GM18519 (cell line): ENCODE measurements at regions not wholly inside any gene's neighbourhood (a gene's known extent, or its start where the extent isn't known, plus 50 kb on each side); places are given as distances from the start of the nearest gene placed in this dataset.

Experiments used
- ATAC-seq: cut with Tn5 transposase; IDR thresholded peaks from one replicate; pipeline ENCODE4 v1.9.1; 2021; ENCODE audit warnings: mild to moderate bottlenecking, moderate library complexity; ENCODE audit not compliant: unreplicated experiment, low FRiP score

DNA sequence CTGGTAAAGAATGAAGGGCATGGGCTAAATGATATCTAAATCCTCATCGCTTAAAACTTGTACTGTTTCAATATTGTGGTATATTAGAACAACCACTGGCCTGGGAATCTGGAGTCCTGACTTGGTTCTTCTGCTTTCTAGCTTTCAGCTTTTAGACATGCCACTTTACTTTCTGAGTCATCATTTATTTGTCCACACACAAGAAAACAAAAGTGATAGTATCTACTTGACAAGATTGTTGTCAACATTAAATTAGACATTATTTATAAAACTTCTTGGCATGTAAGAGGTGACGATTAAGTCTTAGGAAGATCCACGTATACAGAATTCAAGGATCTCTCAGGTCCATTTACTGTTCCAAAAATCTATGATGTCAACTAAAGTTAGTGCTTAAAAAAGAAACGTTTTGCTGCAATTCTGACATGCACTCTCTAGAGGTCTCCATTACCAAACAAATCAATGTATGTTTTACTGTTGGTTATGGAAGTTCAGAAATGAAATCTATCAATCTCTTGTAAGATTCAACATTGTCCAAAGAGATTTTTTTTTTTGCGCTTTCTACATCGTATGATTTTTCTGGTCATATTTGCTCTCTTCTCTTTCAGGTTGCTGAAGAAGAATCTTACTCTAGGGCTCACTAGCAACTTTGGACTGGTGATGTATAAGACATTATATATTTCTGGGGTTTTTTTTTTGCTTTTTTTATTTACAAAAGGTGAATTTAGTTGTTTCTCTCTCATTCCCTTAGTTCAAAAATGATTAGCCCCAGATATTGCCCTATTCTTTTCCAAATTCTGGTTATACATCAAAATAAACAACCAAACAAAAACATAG lies 53.6 kb upstream of the DYNC1I1 start:
- ATAC-seq = no peak

GRCh38 chr7:95716357-95717122 lies 55.8 kb upstream of the DYNC1I1 start:
- no peak for ATAC-seq

- ATAC-seq = peak; percentile 75
These were observed 57.1 kb upstream of the DYNC1I1 start for GRCh38 chr7:95715274-95715673.

GRCh38 chr7:95710711-95711110 lies 61.6 kb upstream of the DYNC1I1 start:
- no peak for ATAC-seq

DNA sequence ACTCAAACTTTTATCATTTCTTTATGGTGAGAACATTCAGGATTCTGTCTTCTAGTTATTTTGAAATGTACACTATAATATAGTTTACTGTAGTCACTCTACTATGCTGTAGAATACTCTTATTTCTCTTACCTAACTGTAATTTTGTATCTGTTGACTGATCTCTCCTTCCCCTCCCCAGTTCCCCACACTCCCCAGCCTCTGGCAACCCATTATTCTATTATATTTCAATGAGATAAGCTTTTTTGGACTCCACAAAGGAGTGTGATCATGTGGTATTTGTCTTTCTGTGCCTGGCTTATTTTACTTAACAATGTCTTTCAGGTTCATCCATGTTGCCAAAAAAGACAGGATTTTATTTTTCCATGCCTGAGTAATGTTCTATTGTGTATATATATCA lies 71.4 kb upstream of the DYNC1I1 start:
- no peak for ATAC-seq

GRCh38 chr7:95694334-95694733 lies 78.0 kb upstream of the DYNC1I1 start:
- ATAC-seq = no peak

- ATAC-seq = no peak
These were observed 78.6 kb upstream of the DYNC1I1 start for GRCh38 chr7:95693551-95694333.

- ATAC-seq = no peak
These were observed 80.9 kb upstream of the DYNC1I1 start for GRCh38 chr7:95691464-95691863.

GRCh38 chr7:95690367-95690947 lies 81.9 kb upstream of the DYNC1I1 start:
- ATAC-seq = peak; percentile 70

GRCh38 chr7:95688931-95689495 lies 83.3 kb upstream of the DYNC1I1 start:
- ATAC-seq = no peak

DNA sequence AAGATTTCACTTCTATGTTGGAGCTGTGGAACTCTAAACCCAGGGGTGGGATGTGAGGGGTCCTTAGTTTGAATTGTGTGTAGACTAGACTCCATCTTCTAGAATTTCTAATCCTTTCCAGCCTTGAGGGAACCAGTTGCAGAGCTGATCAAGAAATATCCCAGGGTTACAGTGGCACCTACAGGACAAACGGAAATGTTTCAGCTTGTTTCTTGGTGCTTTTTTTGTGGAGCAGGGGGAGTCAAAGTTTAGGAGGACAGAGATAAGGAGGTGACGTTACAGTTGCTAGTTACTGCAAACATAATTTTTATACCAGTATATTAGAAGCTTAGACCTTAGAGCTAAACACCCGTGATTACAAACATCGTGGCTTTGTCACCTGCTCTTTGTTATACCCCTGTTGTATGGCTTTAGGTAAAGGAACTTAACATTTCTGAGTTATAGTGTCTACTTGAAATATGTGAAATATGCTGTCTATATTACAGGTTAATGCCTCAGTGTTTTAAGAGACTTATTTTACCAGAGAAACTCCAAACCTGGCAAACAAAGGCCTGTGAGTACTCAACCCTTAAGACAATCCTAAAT lies 84.5 kb upstream of the DYNC1I1 start:
- no peak for ATAC-seq

DNA sequence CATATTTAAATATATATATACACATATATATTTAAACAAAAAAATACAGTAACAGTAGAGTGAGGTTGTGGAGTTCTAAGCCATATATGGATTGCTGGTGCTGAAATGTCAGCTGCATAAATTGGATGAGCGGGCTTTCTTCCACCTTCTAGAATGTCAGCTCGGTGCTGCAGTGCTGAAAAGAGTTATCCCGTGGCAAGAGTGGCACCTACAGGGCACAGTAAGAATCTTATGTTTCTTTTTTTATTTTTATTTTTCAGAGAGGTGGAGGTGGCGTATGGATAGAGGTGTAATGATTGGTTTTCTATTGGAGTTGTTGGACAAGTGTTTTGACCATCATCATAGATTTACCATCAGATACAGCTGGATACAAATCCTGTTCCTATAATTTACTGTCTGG lies 86.2 kb upstream of the DYNC1I1 start:
- no peak for ATAC-seq

DNA sequence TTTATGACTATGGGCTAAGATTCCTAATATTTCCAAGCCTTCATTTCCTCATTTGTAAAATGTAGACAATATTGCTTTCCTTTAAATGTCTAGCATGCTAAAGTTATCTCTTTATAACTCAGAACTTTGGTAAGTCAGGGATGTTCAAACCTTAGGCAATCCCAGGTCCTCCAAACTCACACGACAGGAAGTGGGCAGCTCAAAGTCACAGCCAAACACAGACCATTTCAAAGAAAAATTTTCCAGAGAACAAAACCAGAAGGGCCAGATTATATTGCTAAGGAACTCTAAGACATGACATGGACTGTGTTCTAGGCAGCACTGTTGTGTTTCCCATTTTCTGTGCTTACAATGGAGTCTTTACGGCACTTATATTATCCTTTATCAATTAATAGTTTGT lies 87.8 kb upstream of the DYNC1I1 start:
- no peak for ATAC-seq

GRCh38 chr7:95684037-95684436 lies 87.7 kb upstream of the PDK4 start:
- no peak for ATAC-seq

- ATAC-seq = no peak
These were observed 86.6 kb upstream of the PDK4 start for GRCh38 chr7:95682913-95683312.

GRCh38 chr7:95676691-95677090 lies 80.4 kb upstream of the PDK4 start:
- no peak for ATAC-seq

GRCh38 chr7:95675632-95676031 lies 79.3 kb upstream of the PDK4 start:
- ATAC-seq = no peak

DNA sequence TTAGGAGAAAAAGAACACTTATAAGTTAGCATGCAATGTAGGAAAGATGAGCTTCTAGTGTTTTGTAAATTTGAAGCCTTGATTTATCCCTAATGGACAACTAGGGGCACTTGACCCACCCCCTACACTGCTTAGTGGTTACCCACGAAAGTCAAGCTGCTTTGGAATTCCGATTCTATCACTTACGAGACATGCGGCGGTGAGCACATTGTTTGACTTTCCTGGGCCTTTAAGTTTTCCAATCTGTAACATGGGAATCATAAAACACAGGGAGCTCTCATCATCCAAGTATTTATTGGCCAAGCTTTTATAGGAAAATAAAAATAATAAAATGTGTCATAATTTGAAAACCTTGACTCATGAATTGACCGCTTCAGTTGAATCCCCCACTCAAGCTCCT lies 78.7 kb upstream of the PDK4 start:
- no peak for ATAC-seq

DNA sequence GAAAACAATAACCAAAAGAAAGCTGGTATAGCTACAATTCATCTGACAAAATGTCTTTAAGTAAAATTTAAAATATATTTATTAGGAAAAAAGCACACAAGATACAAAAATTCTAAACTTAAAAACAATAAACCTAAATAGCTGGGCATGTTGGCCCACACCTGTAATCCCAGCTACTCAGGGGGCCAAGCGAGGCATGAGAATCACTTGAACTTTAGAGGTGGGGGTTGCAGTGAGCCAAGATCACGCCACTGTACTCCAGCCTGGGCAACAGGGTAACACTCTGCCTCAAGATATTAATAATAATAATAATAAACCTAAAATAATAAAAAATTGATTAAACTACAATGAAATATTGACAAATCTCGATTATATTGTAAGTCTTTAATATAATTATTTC lies 77.8 kb upstream of the PDK4 start:
- ATAC-seq = no peak

DNA sequence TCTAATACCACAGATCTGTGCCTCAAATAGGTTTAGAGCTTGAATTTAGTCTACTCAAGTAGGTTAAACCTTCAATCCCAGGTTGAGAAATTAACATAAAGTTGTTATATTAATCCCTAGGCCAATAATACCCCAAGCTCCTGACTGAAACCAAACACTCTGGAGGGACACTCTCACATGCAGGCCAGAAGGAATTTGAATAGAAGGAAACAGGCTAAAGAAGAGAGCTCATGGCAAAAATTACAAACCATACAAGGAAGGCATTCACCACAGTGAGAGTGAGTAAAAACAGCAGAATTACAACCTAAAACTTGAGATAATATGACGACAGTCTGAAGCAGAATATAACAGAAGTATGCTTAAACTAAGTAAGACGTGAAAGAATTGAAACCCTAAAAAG lies 76.1 kb upstream of the PDK4 start:
- no peak for ATAC-seq
